ENCODE measurements at regions not wholly inside any gene's neighbourhood (a gene's known extent, or its start where the extent isn't known, plus 50 kb on each side); places are given as distances from the start of the nearest gene placed in this dataset.
"Not testable (repeated sequence)": the region's sequence is repeated elsewhere in the genome, so short reads cannot be mapped to it uniquely, and the experiment has no call there.

- TF ChIP-seq CTCF (IDR thresholded peaks at IDR 0.05; ENCODE audit: low read depth, low read length): no peak
- no peak for DNase-seq (ENCODE audit: extremely low read depth, low read depth)
Measured at GRCh38 chr1:189226779-189227178, 1250.9 kb downstream of the BRINP3 start.

GRCh38 chr1:189237008-189237407, 1240.7 kb downstream of the BRINP3 start:
- DNase-seq (ENCODE audit: extremely low read depth, low read depth): no peak
- TF ChIP-seq CTCF (IDR thresholded peaks at IDR 0.05; ENCODE audit: low read depth, low read length): no peak

- no peak for DNase-seq (ENCODE audit: extremely low read depth, low read depth)
- TF ChIP-seq CTCF (IDR thresholded peaks at IDR 0.05; ENCODE audit: low read depth, low read length): no peak
Measured at GRCh38 chr1:189253601-189254350, 1223.9 kb downstream of the BRINP3 start.

- not testable (repeated sequence) for DNase-seq (ENCODE audit: extremely low read depth, low read depth)
Measured at GRCh38 chr1:189261128-189261527, 1216.5 kb downstream of the BRINP3 start.

- DNase-seq (ENCODE audit: extremely low read depth, low read depth): no peak
Measured at GRCh38 chr1:189269011-189269410, 1208.7 kb downstream of the BRINP3 start.

GRCh38 chr1:189274267-189274666, 1203.4 kb downstream of the BRINP3 start:
- no peak for TF ChIP-seq CTCF (IDR thresholded peaks at IDR 0.05; ENCODE audit: low read depth, low read length)
- no peak for DNase-seq (ENCODE audit: extremely low read depth, low read depth)

More at GRCh38 chr1:189269011-189269410, 1208.7 kb downstream of the BRINP3 start:
- no peak for TF ChIP-seq CTCF (IDR thresholded peaks at IDR 0.05; ENCODE audit: low read depth, low read length)

GRCh38 chr1:189275796-189276195, 1201.9 kb downstream of the BRINP3 start:
- no peak for DNase-seq (ENCODE audit: extremely low read depth, low read depth)
- no peak for TF ChIP-seq CTCF (IDR thresholded peaks at IDR 0.05; ENCODE audit: low read depth, low read length)

GRCh38 chr1:189289346-189289745, 1188.3 kb downstream of the BRINP3 start:
- no peak for DNase-seq (ENCODE audit: extremely low read depth, low read depth)
- TF ChIP-seq CTCF (IDR thresholded peaks at IDR 0.05; ENCODE audit: low read depth, low read length): no peak
